Fibroblast of lung (primary cell): ENCODE measurements at regions not wholly inside any gene's neighbourhood (a gene's known extent, or its start where the extent isn't known, plus 50 kb on each side); places are given as distances from the start of the nearest gene placed in this dataset.

Experiments
- CTCF ChIP-seq, 2 donors: IDR thresholded peaks in 1 of 2; conservative IDR thresholded peaks in 1 of 2; 1 replicate in 1 of 2; 2 replicates in 1 of 2; pipeline ENCODE4 v1.5.1; 2011 to 2012; ENCODE audit warnings: low read length in 2 of 2, control low read depth in 1 of 2, inconsistent platforms in 1 of 2, low read depth in 1 of 2, mild to moderate bottlenecking in 1 of 2
- EZH2 ChIP-seq: IDR thresholded peaks from 2 replicates; pipeline ENCODE4 v1.5.1; 2012; ENCODE audit warnings: low read length, control low read depth, mild to moderate bottlenecking; ENCODE audit errors: missing control alignments

GRCh38 chr17:31621566-31621965 is 230.1 kb downstream of the RAB11FIP4 start:
- TF ChIP-seq EZH2 = no peak
- TF ChIP-seq CTCF (conservative IDR thresholded peaks at IDR 0.05 in 1 of 2, IDR thresholded peaks at IDR 0.05 in 1 of 2; ENCODE audit: low read depth in 1 of 2, low read length in 2 of 2) = no peak
